ENCODE measurements at regions not wholly inside any gene's neighbourhood (a gene's known extent, or its start where the extent isn't known, plus 50 kb on each side); places are given as distances from the start of the nearest gene placed in this dataset.

- TF ChIP-seq CTCF (IDR thresholded peaks at IDR 0.05) (no peak), POLR2AphosphoS5 (IDR thresholded peaks at IDR 0.05) (no peak)
Observed at GRCh38 chr4:105074097-105074496, 72.6 kb upstream of the TET2 start.
